Mammary epithelial cell (primary cell): ENCODE measurements at regions not wholly inside any gene's neighbourhood (a gene's known extent, or its start where the extent isn't known, plus 50 kb on each side); places are given as distances from the start of the nearest gene placed in this dataset.

ENCODE experiments used
- EZH2 ChIP-seq: IDR thresholded peaks from 2 replicates; pipeline ENCODE4 v1.6.1; 2012; ENCODE audit warnings: low read length, inconsistent platforms, borderline replicate concordance
- TF ChIP-seq, protein P1 (sequence below), 2 donors: IDR thresholded peaks in 1 of 2; conservative IDR thresholded peaks in 1 of 2; 2 replicates each; pipeline ENCODE4 v1.5.1; 2011 to 2012; ENCODE audit warnings: inconsistent platforms in 2 of 2, low read length in 2 of 2, mild to moderate bottlenecking in 2 of 2, control low read depth in 1 of 2, low read depth in 1 of 2; ENCODE audit not compliant: insufficient read depth in 1 of 2; ENCODE audit errors: extremely low read depth in 1 of 2

DNA sequence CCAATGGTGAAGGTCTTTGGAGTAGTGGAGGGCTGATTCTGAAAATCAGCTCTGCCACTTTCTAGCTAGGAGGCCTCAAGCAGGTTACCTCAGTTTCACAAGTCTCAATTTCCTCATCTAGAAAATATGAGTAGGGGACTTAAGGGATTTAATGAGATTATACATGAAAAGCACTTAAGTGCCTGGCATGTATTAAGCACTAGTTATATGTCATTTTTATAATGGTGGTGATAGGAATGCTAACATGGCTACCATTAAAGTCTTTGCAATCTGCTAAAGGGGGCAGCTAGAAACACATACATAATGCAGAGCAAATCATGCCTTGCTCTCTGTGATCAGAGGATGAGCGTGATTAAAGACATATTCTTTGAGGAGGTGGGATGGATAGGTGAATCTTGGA, 640.9 kb upstream of the ZEB2 start:
- TF ChIP-seq, protein P1, sequence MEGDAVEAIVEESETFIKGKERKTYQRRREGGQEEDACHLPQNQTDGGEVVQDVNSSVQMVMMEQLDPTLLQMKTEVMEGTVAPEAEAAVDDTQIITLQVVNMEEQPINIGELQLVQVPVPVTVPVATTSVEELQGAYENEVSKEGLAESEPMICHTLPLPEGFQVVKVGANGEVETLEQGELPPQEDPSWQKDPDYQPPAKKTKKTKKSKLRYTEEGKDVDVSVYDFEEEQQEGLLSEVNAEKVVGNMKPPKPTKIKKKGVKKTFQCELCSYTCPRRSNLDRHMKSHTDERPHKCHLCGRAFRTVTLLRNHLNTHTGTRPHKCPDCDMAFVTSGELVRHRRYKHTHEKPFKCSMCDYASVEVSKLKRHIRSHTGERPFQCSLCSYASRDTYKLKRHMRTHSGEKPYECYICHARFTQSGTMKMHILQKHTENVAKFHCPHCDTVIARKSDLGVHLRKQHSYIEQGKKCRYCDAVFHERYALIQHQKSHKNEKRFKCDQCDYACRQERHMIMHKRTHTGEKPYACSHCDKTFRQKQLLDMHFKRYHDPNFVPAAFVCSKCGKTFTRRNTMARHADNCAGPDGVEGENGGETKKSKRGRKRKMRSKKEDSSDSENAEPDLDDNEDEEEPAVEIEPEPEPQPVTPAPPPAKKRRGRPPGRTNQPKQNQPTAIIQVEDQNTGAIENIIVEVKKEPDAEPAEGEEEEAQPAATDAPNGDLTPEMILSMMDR (conservative IDR thresholded peaks at IDR 0.05 in 1 of 2, IDR thresholded peaks at IDR 0.05 in 1 of 2; ENCODE audit: extremely low read depth in 1 of 2, insufficient read depth in 1 of 2, low read depth in 1 of 2, low read length in 2 of 2), result no peak
- TF ChIP-seq EZH2, result no peak
